GM18858 (cell line): ENCODE measurements at regions not wholly inside any gene's neighbourhood (a gene's known extent, or its start where the extent isn't known, plus 50 kb on each side); places are given as distances from the start of the nearest gene placed in this dataset.

Experiments
- ATAC-seq: cut with Tn5 transposase; IDR thresholded peaks from one replicate; pipeline ENCODE4 v1.9.1; 2021; ENCODE audit not compliant: unreplicated experiment

DNA sequence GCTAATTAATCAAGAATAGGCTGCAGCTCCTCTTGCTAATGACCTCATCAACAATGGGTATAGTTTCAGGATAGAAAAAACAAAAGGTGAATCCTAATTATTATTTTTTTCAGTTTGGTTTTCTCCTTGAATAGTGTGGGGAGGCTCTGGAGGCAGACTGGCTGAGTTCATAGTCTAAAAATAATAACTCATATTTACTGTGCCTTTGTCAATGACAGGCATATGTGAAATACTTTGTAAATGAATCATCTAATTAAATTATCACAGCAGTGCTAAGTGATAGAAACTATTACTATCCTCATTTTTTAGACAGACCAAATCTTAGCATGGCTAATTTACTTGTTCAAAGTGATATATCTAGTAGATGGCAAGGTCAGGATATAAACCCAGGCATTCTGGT lies 1261.0 kb upstream of the SLC10A2 start:
- no peak for ATAC-seq

DNA sequence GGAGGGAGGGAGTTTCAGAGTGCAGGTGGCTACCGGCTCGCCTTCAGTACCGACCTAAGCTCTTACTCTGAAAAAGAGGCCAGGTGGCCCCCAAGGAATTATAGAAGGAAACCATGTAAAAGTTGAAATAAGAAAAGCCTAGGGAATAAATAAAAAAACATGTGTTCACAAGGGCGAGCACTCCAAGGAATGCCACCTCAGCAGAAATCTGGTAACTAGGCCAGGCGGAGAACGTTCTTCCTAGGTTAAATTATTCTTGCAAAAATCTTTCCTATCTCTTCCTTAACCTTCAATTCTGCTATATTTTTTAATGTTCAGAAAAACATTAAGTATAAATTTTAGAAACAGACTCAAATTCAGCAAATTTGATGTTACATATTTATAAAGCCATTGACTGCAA lies 1260.3 kb upstream of the SLC10A2 start:
- ATAC-seq = no peak

DNA sequence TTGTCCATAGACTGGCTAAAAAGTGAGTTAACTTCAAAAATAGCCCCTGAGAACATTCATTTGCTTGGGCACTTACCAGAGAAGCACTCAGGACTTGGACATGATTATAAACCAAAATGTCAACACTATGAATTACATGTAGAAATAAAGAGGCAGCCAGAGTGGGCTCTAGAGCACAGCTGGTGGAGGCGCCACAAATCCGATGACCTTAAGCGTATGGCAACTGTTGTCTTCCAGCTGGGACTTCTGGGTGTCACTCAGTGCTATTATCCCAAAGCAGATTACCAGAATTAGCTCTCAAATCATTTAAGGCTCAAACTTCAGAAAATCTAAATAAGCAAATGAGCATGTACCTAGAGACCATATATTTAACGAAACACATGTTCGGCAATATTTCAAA lies 1255.5 kb upstream of the SLC10A2 start:
- ATAC-seq = no peak

DNA sequence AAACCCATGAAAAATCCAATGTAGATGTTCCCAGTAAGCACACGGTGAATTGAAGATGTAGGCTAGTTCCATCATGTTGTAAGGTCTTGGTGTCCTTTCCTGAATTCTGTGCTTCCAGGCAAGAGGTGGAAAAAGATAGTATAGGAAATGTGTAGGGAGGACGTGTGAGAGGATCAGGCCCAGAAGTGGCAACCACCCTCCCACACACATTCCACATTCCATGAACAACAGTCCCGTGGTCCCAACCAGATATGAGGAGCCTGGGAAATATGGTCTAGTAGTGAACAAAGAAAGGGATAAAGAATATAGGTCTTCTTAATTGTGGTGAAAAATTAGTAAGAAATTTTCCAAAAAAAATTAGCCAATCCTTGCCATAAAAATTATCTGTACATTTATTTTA lies 1254.2 kb upstream of the SLC10A2 start:
- ATAC-seq = no peak

DNA sequence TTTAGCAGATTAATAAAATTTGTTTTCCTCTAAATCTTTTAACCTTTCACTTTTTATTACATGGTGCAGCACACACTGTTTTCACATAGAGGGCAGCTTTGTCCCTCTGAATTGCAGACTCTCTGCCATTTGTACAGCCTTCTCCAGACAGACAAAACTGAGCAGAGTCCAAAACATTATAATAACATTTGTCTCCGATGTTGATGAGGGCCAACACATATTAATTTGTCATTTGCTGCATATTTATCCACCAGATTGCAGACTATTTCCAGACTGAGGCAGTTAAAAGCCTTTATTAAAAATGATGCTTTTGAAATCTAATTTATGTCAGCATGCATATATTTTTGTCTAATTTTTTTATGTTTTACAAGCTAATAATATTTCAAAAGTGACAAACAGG lies 1251.9 kb upstream of the SLC10A2 start:
- ATAC-seq = no peak

DNA sequence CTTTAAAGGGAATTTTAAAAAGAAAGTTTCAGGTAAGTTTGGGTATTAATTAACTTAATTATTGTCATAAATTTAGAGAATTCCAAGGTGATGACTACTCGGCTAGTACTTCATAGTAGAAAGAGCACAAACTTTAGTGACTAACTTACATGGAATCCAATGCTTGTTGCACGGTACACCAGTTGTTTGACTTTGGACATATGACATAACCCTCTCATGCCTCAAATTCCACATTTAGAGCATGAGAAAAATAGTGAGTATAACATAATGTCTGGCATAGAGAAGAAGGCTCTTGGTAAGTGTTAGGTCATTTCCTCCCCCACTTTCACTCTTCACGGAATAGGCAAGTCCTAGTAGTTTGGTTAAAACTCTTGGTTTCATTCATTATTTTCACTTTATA lies 1249.4 kb upstream of the SLC10A2 start:
- ATAC-seq = no peak

DNA sequence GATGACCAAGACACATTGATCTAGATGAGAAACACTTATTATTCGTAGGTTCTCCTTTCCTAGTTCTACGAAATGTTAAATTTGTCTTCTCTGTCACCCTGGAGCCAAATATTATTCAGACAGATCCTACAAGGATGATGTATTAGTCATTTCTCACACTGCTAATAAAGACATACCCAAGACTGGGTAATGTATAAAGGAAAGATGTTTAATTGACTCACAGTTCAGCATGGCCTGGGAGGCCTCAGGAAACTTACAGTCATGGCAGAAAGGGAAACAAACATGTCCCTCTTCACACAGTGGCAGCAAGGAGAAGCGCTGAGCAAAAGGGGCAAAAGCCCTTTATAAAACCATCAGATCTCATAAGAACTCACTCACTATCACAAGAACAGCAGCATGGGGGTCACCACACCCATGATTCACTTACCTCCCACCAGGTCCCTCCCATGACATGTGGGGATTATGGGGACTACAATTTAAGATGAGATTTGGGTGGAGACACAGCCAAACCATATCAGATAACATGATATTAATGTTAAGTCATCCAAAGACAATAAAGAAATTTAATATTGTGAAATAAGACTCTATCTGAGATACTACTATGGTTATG lies 1248.8 kb upstream of the SLC10A2 start:
- ATAC-seq = no peak

DNA sequence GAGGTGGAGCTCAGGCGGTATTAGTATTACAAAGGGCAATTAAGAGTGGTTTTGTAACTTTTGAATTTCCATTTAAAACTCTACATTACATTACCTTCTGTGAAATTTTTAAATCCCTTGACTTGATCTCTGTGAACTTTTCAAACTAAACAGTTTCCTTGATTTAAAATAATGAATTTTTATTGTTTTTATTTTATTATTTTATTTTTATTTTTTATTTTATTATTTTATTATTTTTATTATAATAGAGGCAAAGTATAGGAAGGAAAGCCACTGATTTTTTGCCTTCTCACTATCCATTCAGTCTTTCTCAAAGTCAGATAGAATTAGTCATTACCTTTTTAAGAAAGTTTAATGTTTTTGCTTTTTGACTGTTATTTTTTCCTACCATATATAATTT lies 1248.1 kb upstream of the SLC10A2 start:
- no peak for ATAC-seq

DNA sequence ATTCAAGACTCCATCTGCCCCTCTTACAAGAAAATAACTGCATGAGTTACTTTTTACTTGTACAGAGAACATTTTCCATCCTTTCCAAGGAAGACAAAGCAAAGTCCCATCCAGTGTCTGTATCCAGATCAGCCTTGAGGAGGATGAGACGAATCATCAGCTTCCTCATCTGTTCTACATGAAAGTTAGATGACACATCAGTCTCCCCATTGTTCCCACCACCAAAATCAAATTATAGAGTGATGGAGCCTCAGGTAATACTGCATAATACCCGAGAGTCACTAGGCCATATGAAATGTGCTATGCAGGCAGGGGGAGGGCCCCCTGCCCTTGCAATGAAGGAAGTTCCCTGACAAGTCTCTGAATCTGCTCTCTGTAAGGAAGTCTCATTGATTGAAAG lies 1244.6 kb upstream of the SLC10A2 start:
- no peak for ATAC-seq

DNA sequence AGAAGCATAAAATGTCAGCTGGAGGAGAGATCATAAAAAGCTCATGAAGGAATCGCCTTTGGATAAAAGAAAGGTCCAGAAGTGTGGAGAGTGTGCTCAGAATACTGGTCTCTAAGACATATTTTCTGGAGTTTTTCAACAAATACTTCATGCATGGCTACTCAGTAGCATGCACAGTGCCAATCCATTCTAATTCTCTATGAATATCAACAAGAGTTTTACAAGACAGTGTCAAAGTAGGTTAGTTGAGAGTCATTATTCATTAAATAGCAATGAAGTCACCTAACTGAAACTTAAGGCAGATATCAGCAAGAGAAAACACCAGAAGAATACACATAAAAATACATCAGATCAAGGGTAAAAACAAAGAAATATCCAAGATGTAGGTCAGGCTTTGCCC lies 1243.2 kb upstream of the SLC10A2 start:
- ATAC-seq = no peak

DNA sequence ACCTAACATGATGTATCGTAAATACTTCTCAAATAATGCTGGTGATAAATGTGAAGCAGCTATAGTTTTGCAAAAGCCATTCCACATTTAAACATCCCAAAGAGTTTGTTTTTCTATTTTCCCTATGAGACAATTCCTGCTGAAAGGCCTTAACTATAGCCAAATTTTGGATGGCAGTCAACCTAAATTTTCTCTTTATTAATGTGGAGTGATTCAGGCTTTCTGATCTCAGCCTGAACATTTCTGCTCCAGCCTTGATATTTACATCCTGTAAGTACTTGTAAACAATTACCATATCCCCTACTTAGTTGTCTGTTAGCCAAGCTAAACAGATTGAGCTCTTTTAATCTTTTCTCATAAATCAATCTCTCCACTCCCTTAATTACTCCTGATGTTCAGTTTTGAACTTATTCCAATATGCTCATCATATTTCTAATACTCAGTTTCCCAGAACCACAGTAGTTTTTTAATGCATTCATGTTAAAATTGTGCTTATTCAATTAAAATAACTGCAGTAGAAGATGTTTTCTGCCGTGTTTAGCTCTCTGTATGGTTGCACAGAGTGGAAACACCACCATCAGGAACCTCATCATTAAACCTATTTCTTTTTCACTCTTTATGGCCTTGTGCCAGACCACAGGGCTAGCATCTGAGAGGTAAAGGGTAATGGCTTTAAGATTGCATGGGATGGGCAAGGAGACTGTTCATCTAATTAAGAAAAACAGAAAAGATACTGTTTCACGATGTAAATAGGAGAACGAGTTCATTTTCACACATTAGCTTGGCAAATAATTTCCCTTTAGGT lies 1235.2 kb upstream of the SLC10A2 start:
- ATAC-seq = no peak

DNA sequence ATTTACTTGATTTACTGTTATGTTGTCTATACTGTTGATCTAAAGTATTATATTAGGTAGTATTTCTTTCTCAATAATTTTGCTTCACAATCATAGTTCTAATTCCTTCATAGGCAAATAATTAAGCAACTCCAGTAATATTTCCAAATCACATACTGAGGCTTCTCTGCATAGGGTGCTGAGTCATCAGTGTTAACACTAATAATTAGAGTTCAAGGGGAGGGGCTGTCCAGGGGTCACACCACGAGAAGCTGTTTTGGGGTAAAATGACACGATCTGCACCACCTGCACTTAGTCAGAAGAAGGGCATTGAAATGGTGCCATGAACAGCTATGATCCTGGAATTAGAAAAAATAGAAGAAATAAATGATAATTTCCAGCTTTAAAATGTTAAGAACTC lies 1230.9 kb upstream of the SLC10A2 start:
- no peak for ATAC-seq

DNA sequence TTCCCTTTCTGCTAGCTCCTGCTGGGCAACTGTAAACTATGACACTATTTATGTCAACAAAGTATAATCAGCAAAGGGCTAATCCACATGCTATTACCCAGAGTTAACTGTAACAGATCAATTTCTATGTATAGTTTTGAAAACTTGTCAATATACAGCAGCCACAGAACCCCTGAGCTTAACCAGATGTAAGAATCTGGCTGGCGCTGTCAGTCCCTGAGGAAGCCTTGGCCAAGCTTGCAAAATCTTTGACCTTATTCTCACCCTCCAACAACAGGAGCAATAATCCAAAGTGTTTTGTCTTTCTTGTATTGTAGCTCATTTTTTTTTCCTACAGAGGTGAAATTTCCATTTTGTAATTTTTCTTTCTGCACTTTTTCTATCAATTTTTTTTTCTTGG lies 1230.1 kb upstream of the SLC10A2 start:
- no peak for ATAC-seq

DNA sequence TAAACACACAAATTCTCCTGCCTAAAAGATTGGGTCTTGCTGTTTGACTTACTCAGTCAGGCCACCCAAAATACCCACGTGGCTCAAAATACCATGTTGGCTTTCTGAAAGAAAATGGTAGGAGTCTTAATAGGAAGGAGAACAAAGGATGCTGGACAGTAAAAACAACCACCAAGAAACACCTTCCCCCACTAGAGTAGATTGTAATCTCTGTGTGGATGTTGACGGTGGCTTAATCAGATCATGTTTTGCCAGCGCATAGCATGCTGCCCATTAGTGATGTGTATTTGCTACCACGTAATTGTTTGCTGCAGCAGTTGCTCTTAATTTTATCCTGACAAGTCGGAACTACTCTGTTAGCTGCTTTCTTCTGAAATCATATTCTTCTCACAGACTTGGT lies 1229.3 kb upstream of the SLC10A2 start:
- no peak for ATAC-seq

DNA sequence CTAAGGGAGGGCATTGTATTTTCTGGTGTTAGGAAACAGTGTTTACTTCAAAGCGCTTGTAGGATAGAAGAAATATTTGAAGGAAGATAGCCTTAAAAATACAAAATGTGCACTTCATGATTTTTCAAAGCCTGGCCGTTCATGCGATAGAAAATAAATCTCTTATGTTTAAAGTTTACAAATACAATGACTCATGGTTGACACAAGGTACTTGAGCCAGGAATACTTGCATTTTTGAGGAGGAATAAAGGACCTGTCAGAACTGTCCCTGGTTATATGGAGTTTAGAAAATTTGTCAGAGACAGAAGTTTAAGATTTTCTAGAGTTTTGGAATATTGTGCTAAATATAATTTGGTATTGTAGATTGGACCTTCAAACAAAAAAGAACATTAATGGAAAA lies 1223.2 kb upstream of the SLC10A2 start:
- no peak for ATAC-seq

DNA sequence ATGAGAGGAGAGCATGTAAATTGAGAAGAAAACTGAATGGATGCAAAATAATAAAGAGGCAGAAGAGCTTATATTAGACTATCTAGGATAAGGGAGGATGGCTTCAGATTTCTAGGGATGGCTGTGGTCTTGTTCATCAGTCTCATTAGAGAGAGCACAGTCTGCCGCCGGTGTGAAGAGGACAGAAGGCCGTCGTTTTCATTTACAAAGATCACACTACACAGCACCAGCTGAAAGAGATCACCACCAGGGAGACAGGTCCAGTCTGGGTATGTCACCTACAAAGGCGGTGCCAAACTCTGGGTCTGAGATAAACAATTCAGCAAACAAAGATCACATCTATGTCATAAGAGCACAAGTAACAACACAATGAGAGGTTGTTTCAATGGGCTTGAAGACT lies 1222.3 kb upstream of the SLC10A2 start:
- ATAC-seq = no peak

DNA sequence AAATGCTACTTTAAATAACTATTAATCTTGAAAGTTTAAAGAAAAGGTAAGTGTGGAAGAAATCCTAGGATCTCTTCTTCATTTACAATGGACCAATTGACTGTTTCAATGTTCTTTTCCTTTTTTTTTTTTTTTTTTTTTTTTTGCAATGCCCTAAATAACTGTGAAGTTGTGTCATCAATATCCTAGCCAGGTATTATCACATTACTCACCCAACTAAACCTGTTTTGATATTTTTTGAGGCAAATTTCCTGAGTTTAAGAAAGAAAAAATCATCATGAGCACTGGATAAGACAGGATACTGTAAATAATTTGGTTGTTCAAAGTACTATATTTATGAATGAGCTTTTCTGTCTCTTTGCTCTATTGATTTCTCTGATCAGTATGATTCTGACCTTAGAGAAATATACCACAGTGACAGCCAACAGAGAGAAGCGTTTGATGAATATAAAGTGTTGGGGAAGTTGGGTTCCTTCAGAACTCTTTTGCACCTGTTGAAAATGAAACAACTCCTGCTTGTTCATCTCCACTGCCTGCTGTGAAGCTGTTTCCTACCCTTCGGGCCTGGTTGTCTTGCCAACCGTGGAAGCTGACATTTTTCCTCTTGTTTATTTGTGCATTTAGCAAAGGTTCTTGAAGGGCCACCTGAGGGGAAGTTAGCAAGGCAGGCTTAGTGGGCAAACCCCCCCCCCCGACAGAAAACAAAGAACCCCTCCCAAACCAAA lies 1220.5 kb upstream of the SLC10A2 start:
- ATAC-seq = no peak

DNA sequence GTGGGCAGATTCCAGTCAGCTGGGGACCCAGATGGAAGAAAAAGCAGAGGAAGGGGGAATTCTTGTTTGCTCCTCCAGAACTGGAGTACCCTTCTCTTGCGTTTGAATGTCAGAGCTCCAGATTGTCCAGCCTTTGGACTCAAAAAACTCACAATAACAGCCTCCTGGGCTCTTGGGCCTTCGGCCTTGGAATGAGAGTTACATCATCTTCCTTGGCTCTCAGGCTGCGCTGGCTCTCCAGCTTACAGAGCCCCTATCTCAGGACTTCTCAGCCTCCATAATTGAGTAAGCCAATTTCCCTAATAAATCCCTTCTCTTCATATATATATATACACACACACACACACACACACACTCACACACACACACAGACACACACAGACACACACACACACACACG lies 1215.7 kb upstream of the SLC10A2 start:
- no peak for ATAC-seq

DNA sequence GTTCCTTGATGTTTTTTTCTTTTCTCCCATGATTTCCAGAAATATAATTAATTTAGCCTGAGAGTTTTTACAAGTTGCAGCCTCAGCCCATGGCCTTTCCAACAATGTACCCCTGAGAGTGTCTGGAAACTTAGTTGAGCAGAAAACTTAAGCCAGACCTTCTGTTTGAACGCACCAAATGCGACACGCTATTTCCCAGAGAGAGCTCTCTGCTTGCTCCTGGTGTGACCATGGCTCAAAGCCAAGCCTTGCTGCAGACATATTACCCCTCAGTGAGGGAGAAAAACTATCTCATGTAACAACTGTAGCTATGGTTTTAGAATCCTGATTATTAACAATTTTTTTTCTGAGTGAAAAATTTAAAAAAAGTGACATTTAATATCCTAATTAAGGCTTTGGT lies 1204.5 kb upstream of the SLC10A2 start:
- no peak for ATAC-seq

DNA sequence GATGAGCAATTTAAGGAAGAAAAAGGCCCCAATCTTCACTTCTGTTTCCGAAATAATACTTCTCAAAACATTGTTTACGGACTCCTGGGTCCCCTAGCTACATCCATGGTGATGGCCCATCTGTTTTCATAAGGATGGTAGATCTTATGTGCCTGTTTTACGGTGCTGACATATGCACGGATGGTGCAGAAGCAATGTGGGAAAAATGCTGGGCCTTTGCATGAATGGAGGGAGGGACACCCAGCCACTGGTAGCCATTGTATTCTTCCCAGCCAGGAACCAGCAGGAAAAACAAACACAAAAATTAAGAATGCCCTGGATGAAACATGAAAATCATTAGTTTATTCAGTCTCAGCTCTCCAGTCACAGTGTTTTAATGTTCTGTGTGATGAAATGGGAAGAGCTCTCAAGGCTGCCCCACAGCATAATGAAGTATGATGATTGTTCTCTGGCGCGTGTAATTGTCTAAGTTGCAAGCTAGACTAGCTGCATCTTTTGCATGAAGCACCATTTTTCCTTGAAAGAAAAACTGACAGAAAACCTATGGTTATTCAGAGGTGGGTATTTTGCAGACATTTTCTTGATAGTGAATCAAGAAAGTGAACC lies 1201.1 kb upstream of the SLC10A2 start:
- no peak for ATAC-seq

DNA sequence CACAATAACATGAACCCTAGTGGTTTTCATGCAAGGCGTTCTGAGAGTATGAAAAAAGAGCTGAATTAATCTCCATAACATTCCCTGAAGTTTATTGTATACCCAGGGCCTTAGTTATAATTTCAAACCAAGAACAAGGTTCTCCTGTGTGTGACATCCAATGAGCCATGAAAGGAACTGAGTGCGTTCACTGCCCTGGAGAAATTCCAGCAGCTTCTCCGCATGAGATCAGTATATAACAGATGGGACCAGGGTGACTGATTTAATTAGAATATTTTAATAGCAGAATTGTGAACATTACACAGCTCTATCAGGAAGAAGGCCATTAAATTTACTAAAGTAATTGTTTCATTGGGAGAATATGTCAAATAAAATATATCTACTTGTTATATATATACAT lies 1190.5 kb upstream of the SLC10A2 start:
- no peak for ATAC-seq
